H7 (cell line): ENCODE measurements at regions not wholly inside any gene's neighbourhood (a gene's known extent, or its start where the extent isn't known, plus 50 kb on each side); places are given as distances from the start of the nearest gene placed in this dataset.
"Not testable (repeated sequence)": the region's sequence is repeated elsewhere in the genome, so short reads cannot be mapped to it uniquely, and the experiment has no call there.

Experiments used
- DNase-seq: peaks from one replicate; pipeline ENCODE4 v3.0.0; 2012
- H3K27me3 ChIP-seq: 2 replicates; pipeline ENCODE4 v1.6.0; 2011; ENCODE audit warnings: mild to moderate bottlenecking, low read length; ENCODE audit not compliant: control insufficient read depth, insufficient read depth
- H3K36me3 ChIP-seq: replicated peaks from 2 replicates; pipeline ENCODE4 v1.5.1; 2011; ENCODE audit warnings: low read length; ENCODE audit not compliant: control insufficient read depth, insufficient read depth
- H3K4me3 ChIP-seq: 2 replicates; pipeline ENCODE4 v1.5.1; 2011; ENCODE audit warnings: low read depth, mild to moderate bottlenecking, control low read depth, low read length, moderate library complexity; ENCODE audit not compliant: insufficient read depth

DNA sequence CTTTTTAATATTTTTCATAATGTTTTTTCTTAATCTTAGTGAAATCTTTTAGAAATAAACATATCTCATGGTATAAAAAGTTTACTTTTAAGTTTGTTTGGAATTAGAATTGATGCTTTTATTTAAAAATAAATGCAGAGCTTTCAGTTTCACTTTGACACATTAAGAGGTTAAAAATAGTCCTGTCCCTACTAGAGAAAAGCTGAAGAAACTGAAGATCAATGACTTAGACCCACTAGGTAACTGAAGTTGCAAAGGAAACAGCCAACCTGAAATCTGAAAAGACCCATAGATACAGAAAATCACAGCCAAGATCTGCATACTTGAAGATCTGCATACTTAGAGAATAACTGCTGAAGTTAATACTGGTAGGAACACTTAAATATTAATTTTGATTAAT, 237.6 kb downstream of the RAP2B start:
- no peak overlapping the region for H3K4me3 ChIP-seq
- no peaks in the 10 kb centered on the region for H3K36me3 ChIP-seq
- DNase-seq, result no peak
- no peaks in the 10 kb centered on the region for H3K27me3 ChIP-seq

DNA sequence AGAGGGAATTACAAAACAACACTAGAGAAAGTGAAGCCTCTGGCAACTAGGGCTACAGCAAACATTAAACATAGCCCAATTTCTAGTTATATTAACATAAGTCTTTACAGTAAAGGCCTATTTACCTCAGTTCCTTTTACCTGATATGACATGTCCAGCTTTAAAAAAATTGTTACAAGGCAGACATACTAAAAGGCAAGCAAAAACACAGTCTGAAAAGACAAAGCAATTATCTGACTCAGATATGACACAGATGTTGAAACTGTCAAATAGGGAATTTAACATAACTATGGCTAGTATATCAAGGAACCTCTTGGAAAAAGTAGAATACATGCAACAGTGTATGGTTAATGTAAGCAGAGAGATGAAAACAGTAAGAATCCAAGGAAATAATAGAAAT, 238.6 kb downstream of the RAP2B start:
- no peak for DNase-seq
- no peaks in the 10 kb centered on the region for H3K36me3 ChIP-seq
- H3K4me3 ChIP-seq, result no peak overlapping the region
- H3K27me3 ChIP-seq, result no peaks in the 10 kb centered on the region

DNA sequence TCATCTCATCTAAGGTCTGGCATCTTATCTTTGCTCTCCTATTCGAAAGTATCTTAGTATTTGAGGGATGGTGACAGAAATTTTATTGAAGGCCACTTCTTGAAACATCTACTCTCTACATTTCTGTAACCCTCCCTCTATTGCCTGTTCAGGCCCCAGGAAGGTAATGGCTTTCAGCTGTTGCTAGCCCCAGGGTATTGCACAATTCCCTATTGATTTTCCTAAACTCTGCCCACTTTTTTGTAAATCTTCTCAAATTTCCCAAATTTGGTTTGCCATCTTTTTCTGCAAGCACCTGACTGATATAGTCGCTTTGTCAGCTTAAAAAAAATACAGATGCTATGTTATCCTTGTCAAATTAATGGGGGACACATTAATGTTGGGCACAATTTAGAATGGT, 242.1 kb downstream of the RAP2B start:
- no peaks in the 10 kb centered on the region for H3K36me3 ChIP-seq
- H3K27me3 ChIP-seq, result no peaks in the 10 kb centered on the region
- no peak for DNase-seq
- H3K4me3 ChIP-seq, result no peak overlapping the region

DNA sequence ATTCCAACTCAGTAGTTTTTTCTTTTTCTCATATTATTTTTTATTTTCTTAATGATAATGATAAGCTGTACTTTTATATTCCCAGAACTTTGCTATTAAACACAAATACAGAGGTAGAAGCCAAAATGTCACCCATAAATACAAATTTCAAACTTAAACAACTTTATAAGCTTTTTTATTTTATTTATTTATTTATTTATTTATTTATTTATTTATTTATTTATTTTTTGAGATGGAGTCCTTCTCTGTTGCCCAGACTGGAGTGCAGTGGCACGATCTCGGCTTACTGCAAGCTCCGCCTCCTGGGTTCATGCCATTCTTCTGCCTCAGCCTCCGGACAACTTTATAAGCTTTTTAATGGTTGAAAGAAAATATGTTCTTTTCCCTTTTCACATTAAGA, 243.3 kb downstream of the RAP2B start:
- not testable (repeated sequence) for H3K36me3 ChIP-seq, DNase-seq, H3K4me3 ChIP-seq, H3K27me3 ChIP-seq

DNA sequence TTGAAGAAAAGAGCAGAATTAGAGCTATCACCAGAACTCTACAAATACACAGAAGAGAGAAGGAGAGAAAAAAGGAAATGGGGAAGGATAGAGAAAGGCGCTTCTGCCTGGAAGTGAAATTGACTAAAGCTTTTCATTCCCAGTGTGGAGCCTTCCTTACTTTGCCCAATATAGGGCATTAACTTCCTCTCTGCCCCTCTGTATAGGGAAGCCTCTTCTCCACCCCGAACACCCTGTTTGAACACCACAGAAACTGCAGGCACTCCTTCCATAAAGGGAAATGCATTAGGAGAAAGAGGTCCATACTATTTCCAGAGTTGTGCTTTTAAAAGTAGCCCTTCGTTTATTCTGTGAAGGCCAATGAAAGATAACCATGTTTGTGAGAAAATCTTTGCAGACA, 248.5 kb downstream of the RAP2B start:
- H3K4me3 ChIP-seq, result no peak overlapping the region
- no peaks in the 10 kb centered on the region for H3K36me3 ChIP-seq
- no peak for DNase-seq

DNA sequence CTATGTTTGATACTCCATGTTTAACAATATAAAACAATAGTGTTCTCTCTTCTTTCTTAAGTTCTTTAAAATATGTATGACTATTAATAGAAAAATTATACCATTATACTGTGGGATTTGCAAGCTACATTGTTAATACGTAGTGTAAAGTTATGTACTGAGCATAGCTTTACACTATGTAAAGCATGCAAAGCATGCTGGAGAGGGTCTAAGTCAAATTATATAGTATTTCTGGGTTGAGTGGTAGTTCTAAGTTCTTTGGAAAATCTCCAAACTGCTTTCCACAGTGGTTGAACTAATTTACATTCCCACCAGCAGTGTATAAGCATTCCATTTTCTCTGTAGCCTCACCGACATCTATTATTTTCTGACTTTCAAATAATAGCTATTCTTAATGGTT, 253.0 kb downstream of the RAP2B start:
- H3K4me3 ChIP-seq, result no peak overlapping the region
- no peaks in the 10 kb centered on the region for H3K36me3 ChIP-seq
- H3K27me3 ChIP-seq, result no peaks in the 10 kb centered on the region
- no peak for DNase-seq

More for the DNA sequence above, 248.5 kb downstream of the RAP2B start:
- no peaks in the 10 kb centered on the region for H3K27me3 ChIP-seq

DNA sequence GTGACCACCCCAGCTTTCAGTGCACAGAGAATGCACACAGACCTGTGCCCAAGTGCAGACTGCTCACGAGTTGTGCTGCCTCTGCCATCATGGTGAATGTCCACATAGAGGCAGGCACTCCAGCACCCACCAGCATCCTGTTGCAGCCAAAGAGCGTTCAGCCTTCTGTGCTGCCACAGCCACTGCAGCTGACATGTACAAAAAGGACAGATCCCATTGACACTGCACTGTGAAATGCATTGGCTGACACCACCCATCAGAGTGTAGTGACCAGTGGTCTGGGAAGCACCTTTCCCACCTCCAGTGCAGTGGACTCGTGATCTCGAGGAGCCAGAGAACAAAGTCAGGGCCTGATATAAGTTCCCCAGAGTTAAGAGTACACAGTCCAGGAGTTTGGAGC, 260.3 kb downstream of the RAP2B start:
- Histone ChIP-seq H3K36me3 (no peaks in the 10 kb centered on the region), H3K4me3 (no peak overlapping the region), H3K27me3 (no peaks in the 10 kb centered on the region)
- no peak for DNase-seq

DNA sequence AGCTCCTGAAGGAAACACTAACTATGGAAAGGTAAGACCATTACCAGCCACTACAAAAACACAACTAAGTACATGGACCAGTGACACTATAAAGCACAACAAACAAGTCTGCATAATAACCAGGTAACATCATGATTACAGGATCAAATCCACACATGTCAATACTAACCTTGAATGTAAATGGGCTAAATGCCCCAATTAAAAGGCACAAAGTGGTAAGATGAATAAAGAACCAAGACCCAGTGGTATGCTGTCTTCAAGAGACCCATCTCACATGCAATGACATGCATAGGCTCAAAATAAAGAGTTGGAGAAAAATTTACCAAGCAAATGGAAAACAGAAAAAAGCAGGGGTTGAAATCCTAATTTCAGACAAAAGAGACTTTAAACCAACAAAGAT, 261.8 kb downstream of the RAP2B start:
- not testable (repeated sequence) for H3K4me3 ChIP-seq, H3K27me3 ChIP-seq, DNase-seq, H3K36me3 ChIP-seq

DNA sequence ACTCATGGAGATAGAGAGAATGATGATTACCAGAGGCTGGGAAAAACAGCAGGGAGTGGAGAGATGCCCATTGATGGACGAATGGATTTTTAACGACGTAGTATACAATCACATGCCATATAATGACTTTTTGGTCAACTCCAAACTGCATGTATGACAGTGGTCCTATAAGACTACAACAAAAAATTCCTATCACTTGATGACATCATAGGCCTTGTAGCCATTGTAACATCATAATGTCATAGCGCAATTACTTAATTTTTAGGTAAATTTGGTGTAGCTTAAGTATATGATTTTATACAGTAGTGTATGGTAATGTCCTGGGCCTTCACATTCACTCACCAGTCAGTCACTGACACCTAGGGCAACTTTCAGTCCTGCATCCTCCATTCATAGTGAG, 264.3 kb downstream of the RAP2B start:
- Histone ChIP-seq H3K27me3 (no peaks in the 10 kb centered on the region), H3K36me3 (no peaks in the 10 kb centered on the region), H3K4me3 (no peak overlapping the region)
- no peak for DNase-seq

DNA sequence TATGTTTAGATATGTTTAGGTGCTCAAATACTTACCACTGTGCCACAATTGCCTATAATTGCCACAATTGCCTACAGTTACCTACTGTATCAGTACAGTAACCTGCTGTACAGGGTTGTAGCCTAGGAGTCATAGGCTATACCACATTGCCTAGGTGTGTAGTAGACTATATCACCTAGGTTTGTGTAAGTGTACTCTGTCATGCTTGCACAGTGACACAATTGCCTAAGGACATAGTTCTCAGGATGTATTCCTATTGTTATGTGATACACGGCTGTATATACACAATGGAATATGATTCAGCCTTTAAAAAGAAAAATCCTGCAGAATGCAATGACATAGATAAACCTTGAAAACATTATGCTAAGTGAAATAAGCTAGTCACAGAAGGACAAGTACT, 264.8 kb downstream of the RAP2B start:
- DNase-seq, result no peak
- no peaks in the 10 kb centered on the region for H3K36me3 ChIP-seq
- H3K27me3 ChIP-seq, result no peaks in the 10 kb centered on the region
- H3K4me3 ChIP-seq, result no peak overlapping the region

DNA sequence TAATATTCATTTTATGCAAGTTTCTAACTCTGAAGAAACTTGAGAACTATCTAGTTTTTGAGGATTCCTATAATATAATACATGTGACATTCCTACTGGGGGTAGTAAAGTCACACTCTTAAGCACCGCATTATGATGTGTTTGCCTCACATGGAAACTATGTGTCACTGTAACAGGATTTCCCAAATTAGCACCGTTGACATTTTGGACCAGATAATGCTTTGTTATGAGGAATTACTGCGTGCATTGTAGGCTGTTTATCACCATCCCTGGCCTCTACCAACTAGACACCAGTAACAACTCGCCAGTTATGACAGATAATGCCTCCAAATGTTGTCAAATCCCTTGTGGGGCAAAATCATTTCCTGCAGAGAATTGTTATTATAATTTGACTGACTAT, 267.8 kb downstream of the RAP2B start:
- Histone ChIP-seq H3K36me3 (no peaks in the 10 kb centered on the region), H3K4me3 (no peak overlapping the region), H3K27me3 (no peaks in the 10 kb centered on the region)
- no peak for DNase-seq

DNA sequence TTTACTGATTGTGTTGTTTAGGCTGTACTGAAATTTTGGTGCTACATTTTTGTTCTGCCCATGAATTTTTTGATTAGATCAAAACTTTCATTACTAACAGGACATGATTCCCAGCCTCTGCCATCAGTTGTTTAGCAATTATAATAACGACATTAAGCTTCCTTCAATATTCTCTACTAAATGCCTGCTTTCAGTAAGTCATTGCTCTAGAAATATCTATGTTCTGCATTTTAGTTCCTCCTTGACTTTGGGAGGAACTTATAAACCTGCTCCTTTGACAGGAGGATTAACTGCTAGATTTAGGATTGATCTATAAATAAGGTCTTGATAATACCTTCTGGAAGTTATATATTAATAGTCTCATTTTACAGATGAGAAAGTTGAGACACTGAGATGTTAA, 269.1 kb downstream of the RAP2B start:
- H3K4me3 ChIP-seq, result no peak overlapping the region
- DNase-seq, result no peak
- no peaks in the 10 kb centered on the region for H3K27me3 ChIP-seq
- no peaks in the 10 kb centered on the region for H3K36me3 ChIP-seq

DNA sequence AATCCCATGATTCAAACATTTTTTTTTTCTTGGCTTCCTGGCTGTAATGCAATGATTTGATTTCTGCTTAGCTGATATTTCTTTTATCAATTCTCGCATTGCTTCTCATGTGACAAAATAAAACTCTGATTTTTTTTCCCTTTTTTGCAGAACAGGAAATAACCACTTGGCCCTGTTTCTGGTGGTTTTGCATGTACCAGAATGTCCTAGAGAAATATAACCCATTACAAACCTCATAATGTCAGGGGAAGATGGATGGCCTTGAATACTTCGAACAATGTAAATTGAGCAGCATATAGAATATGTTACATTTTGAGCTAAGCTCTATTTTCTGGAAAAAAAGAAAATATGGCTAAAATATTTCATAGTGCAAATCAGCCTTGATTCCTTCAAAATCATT, 275.6 kb downstream of the RAP2B start:
- H3K27me3 ChIP-seq, result no peaks in the 10 kb centered on the region
- H3K4me3 ChIP-seq, result no peak overlapping the region
- DNase-seq, result no peak
- H3K36me3 ChIP-seq, result no peaks in the 10 kb centered on the region

DNA sequence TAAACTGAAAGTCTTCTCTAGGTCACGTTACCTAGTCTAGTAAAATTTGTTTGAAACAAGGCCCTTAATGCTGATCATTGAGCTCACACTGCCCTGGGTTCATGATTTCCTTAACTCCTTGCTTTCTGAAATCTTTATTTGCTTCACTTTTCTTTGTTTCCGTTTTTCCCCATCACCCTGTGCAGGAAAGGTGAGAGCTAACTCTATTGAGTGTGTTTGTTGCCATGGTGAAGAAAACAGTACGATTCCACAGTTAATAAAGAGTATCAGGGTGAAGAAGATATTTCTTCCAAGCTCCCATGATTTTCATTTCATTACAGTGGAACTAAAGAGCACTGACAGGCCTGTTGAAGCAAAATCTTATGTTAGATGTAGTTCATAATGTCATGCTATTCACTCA, 276.2 kb downstream of the RAP2B start:
- H3K4me3 ChIP-seq, result no peak overlapping the region
- no peaks in the 10 kb centered on the region for H3K36me3 ChIP-seq
- H3K27me3 ChIP-seq, result no peaks in the 10 kb centered on the region
- DNase-seq, result no peak

DNA sequence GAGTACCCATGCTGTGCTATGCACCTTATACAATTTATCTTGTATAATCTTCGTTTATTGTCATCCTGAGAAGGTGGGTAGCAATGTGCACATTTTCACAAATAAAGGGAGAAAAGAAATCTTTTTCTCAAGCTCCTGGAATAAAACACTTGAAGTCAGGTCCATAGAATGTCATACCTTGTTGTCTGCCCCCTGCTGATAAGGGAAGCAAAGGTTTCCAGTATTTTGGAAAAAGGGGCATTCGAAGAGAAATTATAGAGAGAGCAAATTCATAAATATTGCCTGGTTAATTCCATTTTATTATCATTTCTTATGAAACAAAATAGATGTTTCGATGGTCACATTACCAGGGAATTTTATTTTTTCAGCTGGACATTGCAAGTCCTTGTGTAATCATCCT, 277.8 kb downstream of the RAP2B start:
- no peak for DNase-seq
- Histone ChIP-seq H3K27me3 (no peaks in the 10 kb centered on the region), H3K4me3 (no peak overlapping the region), H3K36me3 (no peaks in the 10 kb centered on the region)

DNA sequence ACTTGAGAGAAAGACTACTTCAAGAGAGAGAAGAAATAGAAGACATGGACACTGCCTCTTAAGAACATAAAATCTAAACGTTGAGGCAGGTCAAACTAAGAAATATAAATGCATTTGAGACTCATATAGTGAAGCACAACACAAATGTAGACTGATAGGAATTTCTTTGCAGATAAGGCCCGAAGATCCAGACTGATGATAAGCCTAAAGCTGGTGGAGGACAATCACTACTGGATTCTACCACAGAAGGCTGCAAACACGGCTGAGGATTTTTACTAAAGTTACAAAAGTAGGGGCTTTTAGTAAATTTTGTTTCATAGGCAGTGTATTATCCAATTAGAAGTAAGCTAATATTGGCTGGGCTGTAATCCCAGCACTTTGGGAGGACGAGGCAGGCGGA, 278.3 kb downstream of the RAP2B start:
- H3K36me3 ChIP-seq, result no peaks in the 10 kb centered on the region
- DNase-seq, result no peak
- no peaks in the 10 kb centered on the region for H3K27me3 ChIP-seq
- H3K4me3 ChIP-seq, result no peak overlapping the region
